CD4-positive, alpha-beta T cell treated with Interleukin-4 for 4 hours (primary cell): ENCODE measurements at regions not wholly inside any gene's neighbourhood (a gene's known extent, or its start where the extent isn't known, plus 50 kb on each side); places are given as distances from the start of the nearest gene placed in this dataset.

ENCODE experiments used
- DNase-seq: peaks from one replicate; pipeline ENCODE4 v3.0.0-alpha.2; 2020

DNA sequence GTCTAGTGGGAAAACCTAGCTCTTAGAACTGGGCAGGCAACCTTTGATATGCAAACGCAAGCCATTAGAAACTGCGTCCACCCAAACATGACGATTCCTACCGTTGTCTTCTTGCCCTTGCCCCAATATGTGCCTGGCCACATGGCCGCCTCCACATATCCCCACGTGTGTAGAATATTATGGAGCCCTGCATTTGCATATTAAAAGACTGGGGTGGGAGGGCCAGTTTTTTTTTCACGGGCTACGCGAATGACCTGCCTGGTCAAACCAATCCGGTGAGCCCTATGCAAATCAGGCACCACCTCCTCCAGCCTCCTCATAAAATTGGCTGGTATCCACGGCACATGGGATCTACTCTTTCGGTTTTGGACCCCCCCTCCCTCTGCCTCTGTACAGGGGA, 381.0 kb upstream of the RGMA start:
- no peak for DNase-seq

DNA sequence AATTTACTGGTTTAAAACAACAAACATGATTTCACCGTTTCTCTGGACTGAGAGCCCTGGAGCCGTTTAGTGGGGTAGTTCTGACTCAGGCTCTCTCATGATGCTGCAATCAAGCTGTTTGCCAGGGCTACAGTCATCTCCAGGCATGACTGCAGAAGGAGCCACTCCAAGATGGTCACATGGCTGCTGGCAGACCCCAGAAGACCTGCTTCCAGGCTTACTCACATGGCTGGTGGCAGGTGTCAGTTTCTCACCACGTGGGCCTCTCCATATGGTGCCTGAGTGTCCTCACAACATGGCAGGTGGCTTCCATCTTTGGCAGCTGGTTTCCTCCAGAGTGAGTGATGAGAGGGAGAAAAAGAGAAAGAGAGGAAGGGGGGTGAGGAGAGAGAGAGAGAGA, 378.3 kb upstream of the RGMA start:
- no peak for DNase-seq

DNA sequence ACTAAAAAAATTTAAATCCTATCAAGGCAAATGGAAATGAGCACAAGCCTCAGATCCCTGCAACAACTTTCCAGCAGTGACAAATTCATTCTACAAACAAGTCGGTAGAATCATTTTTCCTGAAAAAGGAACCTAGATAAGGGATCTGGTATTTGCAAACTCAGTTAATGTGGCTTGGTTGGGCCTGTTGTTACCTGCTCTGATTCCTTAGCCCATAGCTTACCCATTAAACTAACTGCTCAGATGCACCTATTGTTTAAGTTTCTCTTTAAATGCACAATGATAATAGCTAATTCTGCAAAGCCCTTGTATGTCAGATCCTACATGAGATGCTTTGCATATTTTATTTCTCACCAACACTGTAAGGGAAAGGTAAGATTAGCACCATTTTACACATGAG, 377.4 kb upstream of the RGMA start:
- no peak for DNase-seq

DNA sequence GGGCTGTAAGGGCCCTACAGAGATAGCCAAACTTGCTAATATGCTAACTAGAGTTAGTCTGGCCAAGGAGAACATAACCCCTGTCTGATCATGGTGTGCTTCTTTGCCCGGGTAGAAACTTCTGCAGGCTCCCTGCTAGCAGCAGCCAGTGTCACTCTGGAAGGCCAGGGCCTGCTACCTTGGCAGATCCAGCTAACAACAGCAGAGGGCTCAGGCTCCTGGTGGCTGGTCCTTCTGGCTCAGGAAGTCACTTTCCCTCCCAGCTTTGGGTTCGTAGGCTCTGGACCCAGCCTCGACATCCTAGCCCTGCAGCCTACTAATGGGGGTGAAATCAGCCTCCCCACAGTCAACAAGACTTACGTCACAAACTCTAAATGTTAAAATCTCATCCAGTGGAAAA, 373.7 kb upstream of the RGMA start:
- no peak for DNase-seq

- DNase-seq, result no peak
These were observed 371.7 kb upstream of the RGMA start for GRCh38 chr15:93460717-93461116.

- no peak for DNase-seq
These were observed 370.4 kb upstream of the RGMA start for GRCh38 chr15:93459396-93459795.

DNA sequence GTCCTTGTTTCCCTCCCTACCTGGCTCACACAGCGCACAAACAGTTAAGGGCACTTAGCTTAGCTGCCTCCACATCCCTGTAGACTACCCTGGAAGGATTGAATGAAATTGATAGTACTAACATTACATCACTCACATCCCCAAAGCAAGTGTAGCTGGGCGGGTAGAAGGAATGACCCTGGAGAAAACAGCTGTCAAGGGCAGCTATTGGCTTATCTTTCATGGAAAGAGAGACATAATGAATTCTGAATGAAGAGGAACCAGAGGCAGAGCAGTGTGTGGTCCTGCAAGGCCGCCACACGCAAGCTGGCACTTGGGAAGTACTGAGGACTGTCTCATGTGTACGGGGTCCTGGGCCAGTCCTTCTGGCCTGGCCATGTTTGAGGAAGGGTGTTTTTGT, 369.6 kb upstream of the RGMA start:
- no peak for DNase-seq

DNA sequence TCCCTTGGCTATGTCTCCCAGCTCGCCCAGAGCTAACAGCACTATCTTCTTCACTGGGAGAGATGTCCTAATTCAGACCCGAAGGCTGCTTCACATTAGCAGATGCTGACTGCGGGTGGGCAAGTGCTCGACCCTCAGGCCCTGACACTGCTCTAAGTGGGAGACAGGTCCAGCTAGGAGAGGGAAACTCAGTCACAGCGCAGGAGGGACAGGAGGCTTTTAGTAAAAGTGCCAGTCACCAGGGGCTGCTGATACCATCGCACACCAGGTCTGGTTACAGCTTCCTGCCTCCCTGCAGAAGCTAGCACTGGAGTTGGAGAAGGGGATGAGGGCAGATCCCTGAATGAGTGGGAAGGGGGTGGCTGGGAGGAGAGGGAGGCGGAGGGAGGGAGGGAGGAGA, 365.8 kb upstream of the RGMA start:
- DNase-seq, result no peak

- DNase-seq, result no peak
These were observed 363.7 kb upstream of the RGMA start for GRCh38 chr15:93452537-93453211.

GRCh38 chr15:93451822-93452221, 362.8 kb upstream of the RGMA start:
- DNase-seq, result no peak

- no peak for DNase-seq
These were observed 362.3 kb upstream of the RGMA start for GRCh38 chr15:93451265-93451664.

DNA sequence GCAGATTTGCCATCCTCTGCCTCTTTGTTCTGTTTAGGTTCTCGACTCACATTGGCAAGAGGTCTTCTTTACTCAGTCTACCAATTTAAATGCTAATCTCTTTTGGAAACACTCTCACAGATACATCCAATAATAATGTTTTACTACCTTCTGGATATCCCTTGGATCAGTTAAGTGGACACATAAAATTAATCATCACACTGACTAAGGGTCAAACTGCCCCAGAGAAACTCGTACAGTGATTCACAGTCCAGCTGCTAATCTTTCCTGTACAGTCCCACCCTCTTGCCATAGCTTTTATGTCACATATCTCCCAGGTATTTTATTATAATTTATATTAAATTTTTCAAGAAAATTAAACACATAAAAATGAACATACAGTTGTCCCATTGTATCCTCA, 360.8 kb upstream of the RGMA start:
- DNase-seq, result no peak

DNA sequence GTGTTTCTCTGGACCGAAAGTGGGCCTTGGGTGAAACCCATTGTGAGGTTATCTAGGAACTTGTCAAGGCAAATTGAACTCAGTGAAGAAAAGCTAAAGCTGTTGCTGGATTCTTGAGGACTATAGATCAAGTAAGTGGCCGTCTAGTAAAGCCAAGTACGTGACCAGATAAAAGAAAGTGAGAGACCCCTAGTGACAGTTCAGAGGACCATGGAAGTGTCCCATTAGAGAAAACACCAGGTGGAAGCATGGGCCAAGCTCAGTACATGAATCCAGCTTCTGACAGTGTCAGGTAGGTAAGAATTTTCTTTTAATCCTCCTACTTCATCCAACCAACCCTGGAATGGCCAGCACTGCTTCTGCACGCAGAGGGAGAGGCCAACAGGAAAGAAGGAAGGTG, 349.3 kb upstream of the RGMA start:
- no peak for DNase-seq

DNA sequence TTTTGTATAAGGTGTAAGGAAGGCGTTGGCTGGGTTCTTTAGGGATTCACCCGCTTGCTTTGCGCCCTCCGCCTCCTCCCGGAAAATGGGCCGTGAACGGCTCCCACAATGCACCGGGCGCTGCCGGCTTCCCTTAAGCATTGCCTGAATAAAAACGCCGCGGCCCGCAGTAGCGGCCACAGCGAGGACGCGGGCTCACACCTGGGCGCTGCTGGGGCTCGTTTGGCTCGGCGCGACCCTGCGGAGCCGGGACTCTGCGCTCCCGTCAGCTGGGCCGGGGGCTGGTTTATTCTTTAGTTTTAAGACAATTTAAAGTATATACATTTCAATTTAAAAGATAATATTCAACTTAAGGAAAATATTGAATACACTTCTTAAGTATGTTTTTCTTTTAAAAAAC, 343.5 kb upstream of the RGMA start:
- DNase-seq, result no peak

GRCh38 chr15:93428807-93429351, 339.9 kb upstream of the RGMA start:
- no peak for DNase-seq

- no peak for DNase-seq
These were observed 339.1 kb upstream of the RGMA start for GRCh38 chr15:93428150-93428549.

DNA sequence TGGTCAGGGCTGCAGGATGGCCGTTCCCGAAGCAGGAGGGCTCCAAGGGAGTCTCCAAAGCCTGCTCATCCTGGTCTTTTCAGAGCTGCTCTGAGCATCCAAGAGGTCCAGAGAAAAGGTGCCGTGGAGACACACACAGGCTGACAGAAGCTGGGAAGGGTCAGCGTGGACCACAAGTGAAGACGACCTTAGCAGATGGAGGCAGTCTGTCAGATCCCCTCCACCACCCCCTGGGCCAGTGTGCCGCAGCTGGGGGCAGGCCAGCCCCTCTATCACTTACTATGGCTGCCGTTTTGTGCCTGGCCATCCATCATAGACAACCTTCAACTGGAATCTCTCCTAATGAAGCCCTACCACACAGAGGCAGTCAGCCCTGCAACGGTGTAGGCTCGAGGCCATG, 335.1 kb upstream of the RGMA start:
- DNase-seq, result no peak

DNA sequence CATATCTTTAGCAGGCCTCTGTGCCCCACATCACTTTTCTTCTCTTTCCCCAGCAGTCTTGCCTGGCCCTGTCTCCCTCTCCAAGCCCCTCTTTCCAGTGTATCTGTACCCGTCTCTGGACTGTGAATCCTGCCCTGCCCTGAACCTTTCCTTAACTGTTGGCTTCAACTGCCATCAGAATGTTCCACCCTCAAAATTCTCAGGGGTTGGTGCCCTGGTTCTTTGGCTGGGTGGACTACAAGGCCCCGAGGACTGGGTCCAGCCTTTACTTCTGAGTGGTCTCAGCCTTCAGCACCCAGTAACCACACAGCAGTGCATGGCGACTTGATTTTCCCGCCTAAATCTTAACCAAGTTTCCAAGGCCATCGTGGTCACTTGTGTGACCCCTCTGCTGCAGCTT, 333.5 kb upstream of the RGMA start:
- no peak for DNase-seq

GRCh38 chr15:93420477-93420876, 331.5 kb upstream of the RGMA start:
- no peak for DNase-seq

DNA sequence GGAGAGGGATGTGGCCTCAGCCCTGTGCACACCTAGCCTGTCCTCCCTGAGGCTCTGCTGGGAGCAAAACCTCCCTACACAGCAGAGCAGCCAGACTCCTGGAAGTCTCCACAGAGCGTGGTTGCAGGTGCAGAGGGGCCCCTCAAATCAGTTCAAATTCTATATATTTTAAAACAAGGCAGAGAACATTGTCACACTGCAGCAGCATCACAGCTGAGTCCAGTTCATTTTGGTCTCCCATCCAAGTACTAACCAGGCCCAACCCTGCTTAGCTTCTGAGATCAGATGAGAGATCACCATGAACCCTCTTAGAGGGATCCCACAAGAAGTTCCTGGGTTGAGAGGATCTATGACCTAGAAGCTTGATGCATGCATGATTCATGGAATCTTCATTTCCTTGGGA, 331.0 kb upstream of the RGMA start:
- DNase-seq, result no peak

GRCh38 chr15:93418566-93418965, 329.6 kb upstream of the RGMA start:
- DNase-seq, result no peak

DNA sequence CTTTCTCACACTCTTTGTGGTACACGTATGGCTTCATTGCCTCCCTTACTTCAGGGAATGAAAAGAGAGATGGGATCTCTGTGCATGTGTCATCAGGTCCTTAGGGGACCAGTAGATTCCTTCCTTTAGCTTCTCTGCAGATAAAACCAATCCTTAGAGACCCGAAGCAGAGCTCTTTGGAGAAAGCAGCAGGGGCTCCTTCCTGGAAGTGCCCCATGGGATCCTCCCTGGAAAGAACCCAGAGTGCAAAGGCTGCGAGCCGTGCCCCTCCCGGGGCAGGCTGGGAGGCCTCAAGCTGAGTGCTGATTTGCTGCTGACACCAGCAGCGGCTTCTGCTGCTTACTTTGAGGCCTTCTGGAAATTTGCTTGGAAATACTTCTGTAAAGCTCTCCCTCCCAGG, 328.6 kb upstream of the RGMA start:
- no peak for DNase-seq

- no peak for DNase-seq
These were observed 328.1 kb upstream of the RGMA start for GRCh38 chr15:93417156-93417555.

- DNase-seq, result no peak
These were observed 326.6 kb upstream of the RGMA start for GRCh38 chr15:93415576-93415975.

- DNase-seq, result no peak
These were observed 325.7 kb upstream of the RGMA start for GRCh38 chr15:93414576-93415231.
